DND-41 (cell line): ENCODE measurements at regions not wholly inside any gene's neighbourhood (a gene's known extent, or its start where the extent isn't known, plus 50 kb on each side); places are given as distances from the start of the nearest gene placed in this dataset.

Experiments
- ATAC-seq: fragments of 200-7000 bp; cut with Tn5 transposase; 3 replicates; pipeline ENCODE4 v1.9.1; 2021; ENCODE audit warnings: low read depth; ENCODE audit not compliant: insufficient read depth
- DNase-seq: peaks from one replicate; pipeline ENCODE4 v3.0.0-alpha.2; 2020
- H2AFZ ChIP-seq: 2 replicates; pipeline ENCODE4 v1.6.0; 2012; ENCODE audit warnings: low read depth, low read length
- H3K27ac ChIP-seq: 2 replicates; pipeline ENCODE4 v1.5.1; 2012; ENCODE audit warnings: low read length, inconsistent platforms
- H3K27me3 ChIP-seq: fragments of 200-600 bp; sonication (generic); 2 replicates; pipeline ENCODE4 v1.6.0; 2012; ENCODE audit warnings: low read length, mild to moderate bottlenecking, inconsistent platforms; ENCODE audit not compliant: insufficient read depth, poor library complexity
- H3K36me3 ChIP-seq: 2 replicates; pipeline ENCODE4 v1.5.1; 2012; ENCODE audit warnings: low read length, inconsistent platforms; ENCODE audit not compliant: insufficient read depth
- H3K4me1 ChIP-seq: 2 replicates; pipeline ENCODE4 v1.5.1; 2012; ENCODE audit warnings: mild to moderate bottlenecking, low read length; ENCODE audit not compliant: insufficient read depth
- H3K4me2 ChIP-seq: 2 replicates; pipeline ENCODE4 v1.6.0; 2012; ENCODE audit warnings: mild to moderate bottlenecking, moderate library complexity, low read length, inconsistent platforms; ENCODE audit not compliant: insufficient read depth
- H3K4me3 ChIP-seq, 2 experiments: fragments of 200-600 bp in 1 of 2; shearing (Covaris generic) in 1 of 2; 2 replicates each; pipeline ENCODE4 v1.5.1; 2012 to 2016; ENCODE audit warnings: inconsistent platforms in 2 of 2, low read length in 2 of 2, mild to moderate bottlenecking in 2 of 2, low read depth in 1 of 2, moderate library complexity in 1 of 2
- H3K79me2 ChIP-seq: 2 replicates; pipeline ENCODE4 v1.6.0; 2012; ENCODE audit warnings: low read length, inconsistent platforms; ENCODE audit not compliant: insufficient read depth
- H3K9ac ChIP-seq: 2 replicates; pipeline ENCODE4 v1.6.0; 2012; ENCODE audit warnings: low read depth, mild to moderate bottlenecking, inconsistent platforms, low read length, moderate library complexity
- H3K9me3 ChIP-seq: 2 replicates; pipeline ENCODE4 v1.5.1; 2012; ENCODE audit warnings: low read length, moderate library complexity, mild to moderate bottlenecking, inconsistent platforms; ENCODE audit not compliant: insufficient read depth, severe bottlenecking
- H4K20me1 ChIP-seq: 2 replicates; pipeline ENCODE4 v1.6.0; 2012; ENCODE audit warnings: low read length; ENCODE audit not compliant: insufficient read depth
- EZH2 ChIP-seq: IDR thresholded peaks from 3 replicates; pipeline ENCODE4 v1.6.1; 2012; ENCODE audit warnings: borderline replicate concordance, low read depth, mild to moderate bottlenecking, moderate library complexity, low read length, inconsistent platforms; ENCODE audit not compliant: severe bottlenecking
- TF ChIP-seq, protein P1 (sequence below): IDR thresholded peaks from 2 replicates; pipeline ENCODE4 v1.5.1; 2012; ENCODE audit warnings: borderline replicate concordance, low read length, moderate library complexity, mild to moderate bottlenecking; ENCODE audit not compliant: poor library complexity, severe bottlenecking; ENCODE audit errors: extremely low read depth

DNA sequence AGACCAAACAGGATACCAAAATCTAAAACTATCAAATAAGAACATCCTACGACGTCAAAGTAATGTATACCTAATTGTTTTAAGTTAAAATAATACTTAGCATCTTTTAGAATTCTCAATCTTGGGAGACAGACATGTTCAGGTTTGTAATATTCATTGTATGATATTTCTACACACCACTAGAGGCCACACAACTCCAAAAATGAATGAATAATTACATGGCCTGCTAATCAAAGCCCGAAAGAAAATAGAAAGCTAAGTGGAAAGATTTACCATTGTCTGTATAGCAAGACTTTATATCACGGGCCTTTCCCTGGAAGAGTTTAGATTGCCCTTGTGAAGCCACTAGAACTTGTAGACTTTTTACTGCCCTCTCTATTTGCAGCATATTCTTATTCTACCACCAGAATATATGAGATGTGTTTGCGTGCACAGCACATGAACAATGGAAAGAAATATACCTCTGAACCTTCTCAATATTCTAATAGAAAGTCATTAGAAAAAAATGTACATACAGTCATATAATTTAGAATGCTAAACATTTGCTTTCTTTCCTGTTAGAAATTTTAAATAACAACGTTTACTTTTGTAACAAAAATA is 380.1 kb upstream of the NUDT12 start:
- Histone ChIP-seq H2AFZ (no peak overlapping the region), H3K36me3 (no peaks in the 10 kb centered on the region)

DNA sequence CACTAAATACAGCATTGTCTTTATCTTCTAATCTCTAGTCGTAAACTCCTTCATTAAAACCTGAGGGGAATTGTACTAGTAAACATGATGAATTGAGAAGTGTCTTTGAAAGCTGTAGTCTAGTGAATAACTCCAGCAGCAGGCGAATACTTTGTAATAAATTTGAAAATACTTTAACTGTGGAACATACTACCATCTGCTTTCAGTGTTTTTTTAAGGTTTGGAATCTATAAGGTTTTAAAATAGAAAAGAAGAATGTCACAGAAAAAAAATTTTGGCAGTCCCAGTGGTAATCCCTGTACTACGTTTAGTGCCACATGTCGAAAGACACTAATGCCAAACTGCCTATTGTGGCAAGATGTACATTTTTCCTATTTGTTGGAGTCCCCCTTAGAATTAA is 379.0 kb upstream of the NUDT12 start:
- Histone ChIP-seq H3K9me3 (no peaks in the 10 kb centered on the region), H3K27me3 (no peaks in the 10 kb centered on the region), H2AFZ (no peak overlapping the region), H3K36me3 (no peaks in the 10 kb centered on the region), H4K20me1 (no peaks in the 10 kb centered on the region), H3K27ac (no peak overlapping the region), H3K4me1 (no peaks in the 10 kb centered on the region), H3K4me2 (no peak overlapping the region), H3K79me2 (no peaks in the 10 kb centered on the region), H3K4me3 (no peak overlapping the region), H3K9ac (no peak overlapping the region)
- no peak for TF ChIP-seq EZH2
- TF ChIP-seq, protein P1, sequence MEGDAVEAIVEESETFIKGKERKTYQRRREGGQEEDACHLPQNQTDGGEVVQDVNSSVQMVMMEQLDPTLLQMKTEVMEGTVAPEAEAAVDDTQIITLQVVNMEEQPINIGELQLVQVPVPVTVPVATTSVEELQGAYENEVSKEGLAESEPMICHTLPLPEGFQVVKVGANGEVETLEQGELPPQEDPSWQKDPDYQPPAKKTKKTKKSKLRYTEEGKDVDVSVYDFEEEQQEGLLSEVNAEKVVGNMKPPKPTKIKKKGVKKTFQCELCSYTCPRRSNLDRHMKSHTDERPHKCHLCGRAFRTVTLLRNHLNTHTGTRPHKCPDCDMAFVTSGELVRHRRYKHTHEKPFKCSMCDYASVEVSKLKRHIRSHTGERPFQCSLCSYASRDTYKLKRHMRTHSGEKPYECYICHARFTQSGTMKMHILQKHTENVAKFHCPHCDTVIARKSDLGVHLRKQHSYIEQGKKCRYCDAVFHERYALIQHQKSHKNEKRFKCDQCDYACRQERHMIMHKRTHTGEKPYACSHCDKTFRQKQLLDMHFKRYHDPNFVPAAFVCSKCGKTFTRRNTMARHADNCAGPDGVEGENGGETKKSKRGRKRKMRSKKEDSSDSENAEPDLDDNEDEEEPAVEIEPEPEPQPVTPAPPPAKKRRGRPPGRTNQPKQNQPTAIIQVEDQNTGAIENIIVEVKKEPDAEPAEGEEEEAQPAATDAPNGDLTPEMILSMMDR = no peak
- DNase-seq = no peak
- no peak for ATAC-seq

More for the DNA sequence above, 380.1 kb upstream of the NUDT12 start:
- TF ChIP-seq EZH2 = no peak
- TF ChIP-seq, protein P1 = no peak
- no peak overlapping the region for H3K4me2 ChIP-seq
- no peak for DNase-seq
- no peak overlapping the region for H3K4me3 ChIP-seq
- H4K20me1 ChIP-seq = no peaks in the 10 kb centered on the region
- H3K27ac ChIP-seq = no peak overlapping the region
- no peaks in the 10 kb centered on the region for H3K4me1 ChIP-seq
- ATAC-seq = no peak
- H3K27me3 ChIP-seq = no peaks in the 10 kb centered on the region
- H3K9ac ChIP-seq = no peak overlapping the region
- H3K9me3 ChIP-seq = no peaks in the 10 kb centered on the region
- H3K79me2 ChIP-seq = no peaks in the 10 kb centered on the region

GRCh38 chr5:103938146-103938695 is 375.6 kb upstream of the NUDT12 start:
- Histone ChIP-seq H4K20me1 (no peaks in the 10 kb centered on the region), H3K4me1 (no peaks in the 10 kb centered on the region), H3K27me3 (no peaks in the 10 kb centered on the region), H3K27ac (no peak overlapping the region), H3K36me3 (no peaks in the 10 kb centered on the region), H3K79me2 (no peaks in the 10 kb centered on the region), H3K9ac (no peak overlapping the region), H3K4me2 (no peak overlapping the region), H3K9me3 (no peaks in the 10 kb centered on the region), H2AFZ (no peak overlapping the region), H3K4me3 (no peak overlapping the region)
- DNase-seq = no peak
- no peak for ATAC-seq
- TF ChIP-seq EZH2 = no peak
- TF ChIP-seq, protein P1 = no peak

DNA sequence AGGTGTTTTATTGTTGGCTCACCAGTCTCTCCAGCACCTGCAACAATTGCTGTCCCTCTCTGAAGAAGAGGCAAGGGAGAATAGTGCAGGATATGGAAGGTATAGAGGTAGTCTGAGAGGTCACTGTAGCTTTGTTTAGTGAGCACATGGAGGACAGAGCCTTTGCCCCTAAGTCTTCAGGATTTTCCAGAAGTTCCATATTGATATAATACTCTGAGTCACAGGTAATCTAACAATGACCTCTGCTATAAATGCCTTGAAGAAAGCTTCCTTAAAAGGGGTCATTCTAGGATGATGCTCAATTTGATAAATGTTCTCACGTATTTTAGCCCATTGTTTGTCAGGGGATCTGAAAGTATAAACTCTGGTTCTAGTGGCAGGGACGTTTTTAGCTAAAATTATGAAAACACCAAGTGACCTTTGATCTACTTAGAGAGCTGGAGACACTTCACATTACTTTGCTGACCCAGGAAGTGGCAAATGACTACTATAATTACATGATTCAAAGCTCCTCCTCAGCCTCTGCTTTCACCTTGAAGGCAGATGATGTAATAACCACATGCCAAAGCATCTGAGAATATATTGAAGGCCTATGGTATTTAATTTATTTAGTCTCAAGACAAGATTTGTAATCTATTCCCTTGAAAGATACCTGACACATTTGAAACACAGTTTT is 366.9 kb upstream of the NUDT12 start:
- Histone ChIP-seq H3K4me1 (no peaks in the 10 kb centered on the region), H4K20me1 (no peaks in the 10 kb centered on the region), H2AFZ (no peak overlapping the region), H3K27me3 (no peaks in the 10 kb centered on the region), H3K9me3 (no peaks in the 10 kb centered on the region), H3K9ac (no peak overlapping the region), H3K4me2 (no peak overlapping the region), H3K27ac (no peak overlapping the region), H3K36me3 (no peaks in the 10 kb centered on the region), H3K79me2 (no peaks in the 10 kb centered on the region), H3K4me3 (no peak overlapping the region)
- ATAC-seq = no peak
- TF ChIP-seq, protein P1 = no peak
- TF ChIP-seq EZH2 = no peak
- DNase-seq = no peak
